ENCODE measurements at regions not wholly inside any gene's neighbourhood (a gene's known extent, or its start where the extent isn't known, plus 50 kb on each side); places are given as distances from the start of the nearest gene placed in this dataset.

DNA sequence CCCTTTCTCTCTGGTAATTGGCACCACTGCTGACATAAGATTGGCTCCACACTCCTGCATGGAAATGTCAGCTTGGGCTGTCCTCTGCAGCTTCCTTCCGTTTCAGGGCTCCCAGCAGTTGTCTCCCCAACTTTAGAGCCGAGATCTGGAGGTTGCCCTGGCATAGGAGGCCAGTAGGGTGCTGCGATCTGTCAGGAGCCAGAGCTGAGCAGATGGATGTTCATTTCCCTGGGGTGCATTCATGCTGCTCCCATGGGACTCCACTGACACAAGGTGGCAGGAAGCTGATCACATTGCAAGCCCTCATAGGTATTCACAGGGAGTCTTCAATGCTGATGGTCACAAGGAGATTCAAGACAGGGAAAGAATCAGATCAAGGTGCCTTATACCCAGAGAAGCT, 116.6 kb upstream of the RAI2 start:
- TF ChIP-seq, protein P1, sequence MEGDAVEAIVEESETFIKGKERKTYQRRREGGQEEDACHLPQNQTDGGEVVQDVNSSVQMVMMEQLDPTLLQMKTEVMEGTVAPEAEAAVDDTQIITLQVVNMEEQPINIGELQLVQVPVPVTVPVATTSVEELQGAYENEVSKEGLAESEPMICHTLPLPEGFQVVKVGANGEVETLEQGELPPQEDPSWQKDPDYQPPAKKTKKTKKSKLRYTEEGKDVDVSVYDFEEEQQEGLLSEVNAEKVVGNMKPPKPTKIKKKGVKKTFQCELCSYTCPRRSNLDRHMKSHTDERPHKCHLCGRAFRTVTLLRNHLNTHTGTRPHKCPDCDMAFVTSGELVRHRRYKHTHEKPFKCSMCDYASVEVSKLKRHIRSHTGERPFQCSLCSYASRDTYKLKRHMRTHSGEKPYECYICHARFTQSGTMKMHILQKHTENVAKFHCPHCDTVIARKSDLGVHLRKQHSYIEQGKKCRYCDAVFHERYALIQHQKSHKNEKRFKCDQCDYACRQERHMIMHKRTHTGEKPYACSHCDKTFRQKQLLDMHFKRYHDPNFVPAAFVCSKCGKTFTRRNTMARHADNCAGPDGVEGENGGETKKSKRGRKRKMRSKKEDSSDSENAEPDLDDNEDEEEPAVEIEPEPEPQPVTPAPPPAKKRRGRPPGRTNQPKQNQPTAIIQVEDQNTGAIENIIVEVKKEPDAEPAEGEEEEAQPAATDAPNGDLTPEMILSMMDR (conservative IDR thresholded peaks at IDR 0.05 in 1 of 2, IDR thresholded peaks at IDR 0.05 in 1 of 2; ENCODE audit: low read depth in 1 of 2, low read length in 2 of 2) = no peak
- TF ChIP-seq EZH2 (IDR thresholded peaks at IDR 0.05; ENCODE audit: low read length, missing control alignments) = no peak

All from fibroblast of lung (primary cell).